WTC11 (cell line): ENCODE measurements at regions not wholly inside any gene's neighbourhood (a gene's known extent, or its start where the extent isn't known, plus 50 kb on each side); places are given as distances from the start of the nearest gene placed in this dataset.

Source experiments
- ATAC-seq: fragments of 200-7000 bp; cut with Tn5 transposase; 2 replicates; pipeline ENCODE4 v1.10.0; 2021; ENCODE audit warnings: mild to moderate bottlenecking, moderate library complexity
- CTCF ChIA-PET: fragments of 300-600 bp; sonication (Branson Sonifier 250); formaldehyde crosslinking; loops from one replicate; lab custom pipeline; 2021; ENCODE audit warnings: antibody characterized with exemption; lab: Charles Lee
- POLR2A ChIA-PET: fragments of 350-600 bp; sonication (Branson Sonifier 250); formaldehyde crosslinking; loops from one replicate; lab custom pipeline; 2021; ENCODE audit warnings: antibody characterized with exemption; lab: Charles Lee
- DNase-seq: peaks from one replicate; pipeline ENCODE4 v3.0.0; 2021; ENCODE audit warnings: low spot score
- H3K27ac Mint-ChIP-seq: 2 replicates; pipeline ENCODE4 v1.8.0; 2021; ENCODE audit warnings: mixed read lengths
- H3K27me3 Mint-ChIP-seq: 2 replicates; pipeline ENCODE4 v1.8.0; 2021; ENCODE audit warnings: low read depth, mild to moderate bottlenecking, moderate library complexity, mixed read lengths
- H3K36me3 Mint-ChIP-seq: 2 replicates; pipeline ENCODE4 v1.8.0; 2021; ENCODE audit warnings: mixed read lengths
- H3K4me1 Mint-ChIP-seq: 2 replicates; pipeline ENCODE4 v1.8.0; 2022; ENCODE audit warnings: mixed read lengths
- H3K4me3 Mint-ChIP-seq: 2 replicates; pipeline ENCODE4 v1.8.0; 2021; ENCODE audit warnings: mild to moderate bottlenecking, moderate library complexity, mixed read lengths
- H3K9me3 Mint-ChIP-seq: 2 replicates; pipeline ENCODE4 v1.8.0; 2021; ENCODE audit warnings: mixed read lengths
- E2F1 ChIP-seq: sonication (generic); formaldehyde crosslinking; IDR thresholded peaks from 2 replicates; pipeline ENCODE4 v1.8.0; 2022; ENCODE audit warnings: mild to moderate bottlenecking, missing genetic modification reagents
- FOXJ3 ChIP-seq: sonication (generic); formaldehyde crosslinking; IDR thresholded peaks from 2 replicates; pipeline ENCODE4 v1.9.0; 2021; ENCODE audit warnings: missing genetic modification reagents, mild to moderate bottlenecking, borderline replicate concordance
- HMGA2 ChIP-seq: fragments of 250-450 bp; sonication (Bioruptor Pico); IDR thresholded peaks from 2 replicates; pipeline ENCODE4 v1.4.0; 2021; ENCODE audit warnings: mild to moderate bottlenecking, moderate library complexity
- KAT7 ChIP-seq: sonication (generic); formaldehyde crosslinking; IDR thresholded peaks from 2 replicates; pipeline ENCODE4 v1.8.1; 2023; ENCODE audit warnings: missing genetic modification reagents, mild to moderate bottlenecking, borderline replicate concordance
- MAX ChIP-seq: sonication (generic); formaldehyde crosslinking; IDR thresholded peaks from 2 replicates; pipeline ENCODE4 v1.8.0; 2022; ENCODE audit warnings: mild to moderate bottlenecking, missing genetic modification reagents
- NFATC4 ChIP-seq: fragments of 250-450 bp; sonication (Bioruptor Pico); IDR thresholded peaks from 2 replicates; pipeline ENCODE4 v1.9.0; 2021; ENCODE audit warnings: mild to moderate bottlenecking
- NR2C2 ChIP-seq: sonication (generic); formaldehyde crosslinking; IDR thresholded peaks from 2 replicates; pipeline ENCODE4 v1.8.0; 2022; ENCODE audit warnings: mild to moderate bottlenecking, missing genetic modification reagents
- PRDM15 ChIP-seq: sonication (generic); formaldehyde crosslinking; IDR thresholded peaks from 2 replicates; pipeline ENCODE4 v1.8.0; 2022; ENCODE audit warnings: missing genetic modification reagents
- PRRX2 ChIP-seq: fragments of 250-450 bp; sonication (Bioruptor Pico); IDR thresholded peaks from 2 replicates; pipeline ENCODE4 v1.8.0; 2021; ENCODE audit warnings: mild to moderate bottlenecking
- SOX15 ChIP-seq: fragments of 250-450 bp; sonication (Bioruptor Pico); IDR thresholded peaks from 2 replicates; pipeline ENCODE4 v1.9.0; 2021; ENCODE audit warnings: mild to moderate bottlenecking
- TP53 ChIP-seq: sonication (generic); formaldehyde crosslinking; IDR thresholded peaks from 2 replicates; pipeline ENCODE4 v1.8.1; 2023; ENCODE audit warnings: mild to moderate bottlenecking, missing genetic modification reagents
- ZNF138 ChIP-seq: sonication (generic); formaldehyde crosslinking; conservative IDR thresholded peaks from 2 replicates; pipeline ENCODE4 v1.8.1; 2022; ENCODE audit warnings: mild to moderate bottlenecking, moderate library complexity, missing genetic modification reagents
- ZNF219 ChIP-seq: sonication (generic); formaldehyde crosslinking; IDR thresholded peaks from 2 replicates; pipeline ENCODE4 v1.8.0; 2023; ENCODE audit warnings: missing genetic modification reagents, mild to moderate bottlenecking, borderline replicate concordance
- TF ChIP-seq, protein P1 (sequence below): sonication (generic); formaldehyde crosslinking; IDR thresholded peaks from 2 replicates; pipeline ENCODE4 v1.8.1; 2022; ENCODE audit warnings: low read depth, mild to moderate bottlenecking, moderate library complexity, missing genetic modification reagents, borderline replicate concordance
- TF ChIP-seq, protein P2 (sequence below): fragments of 250-450 bp; sonication (Bioruptor Pico); IDR thresholded peaks from 2 replicates; pipeline ENCODE4 v1.9.0; 2021; ENCODE audit warnings: mild to moderate bottlenecking
- TF ChIP-seq, protein P3 (sequence below): fragments of 250-450 bp; sonication (Bioruptor Pico); IDR thresholded peaks from 2 replicates; pipeline ENCODE4 v1.9.0; 2021; ENCODE audit warnings: mild to moderate bottlenecking, borderline replicate concordance
- TF ChIP-seq, protein P4 (sequence below): sonication (generic); formaldehyde crosslinking; conservative IDR thresholded peaks from 2 replicates; pipeline ENCODE4 v1.8.1; 2022; ENCODE audit warnings: mild to moderate bottlenecking, missing genetic modification reagents

DNA sequence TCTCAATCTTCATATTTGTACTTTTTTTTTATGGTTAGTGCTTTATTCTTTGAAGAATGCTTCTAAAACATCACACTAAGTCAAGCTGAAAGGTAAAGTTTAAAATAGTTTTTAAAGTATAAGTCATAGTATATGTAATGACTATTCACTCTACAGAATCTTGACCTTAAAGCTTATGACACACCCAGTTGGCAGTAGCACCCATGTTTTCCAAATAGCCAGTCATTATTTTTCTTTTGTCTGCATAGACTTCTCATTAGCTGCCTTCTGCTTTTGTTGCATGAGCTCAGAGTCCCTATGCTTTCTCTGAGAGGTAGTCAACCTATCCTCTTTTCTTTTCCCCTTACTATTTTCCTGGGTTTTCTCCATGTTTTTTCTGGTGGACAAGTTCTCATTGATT is 231.5 kb downstream of the PCDH18 start (continued):
- no peak for TF ChIP-seq E2F1 (CRISPR knock-in tag)

DNA sequence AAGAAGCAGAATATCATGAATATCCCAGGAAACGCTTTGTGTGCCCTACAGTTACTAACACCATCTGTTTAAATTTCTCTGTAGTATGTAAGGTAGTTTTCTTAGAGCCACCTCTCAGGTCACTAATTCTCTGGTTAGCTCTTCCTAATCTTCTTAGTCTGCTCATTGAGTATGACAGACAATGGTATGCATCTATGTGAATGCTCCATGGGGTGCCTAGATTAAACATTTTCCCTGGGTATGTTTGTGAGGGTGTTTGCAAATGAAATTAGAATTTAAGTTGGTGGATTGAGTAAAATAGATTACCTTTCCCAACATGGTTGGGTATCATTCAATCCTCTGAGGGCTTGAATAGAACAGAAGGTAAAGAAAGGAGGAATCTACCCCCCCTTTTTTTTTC is 233.0 kb downstream of the PCDH18 start:
- CTCF ChIA-PET, result no interaction called here
- H3K4me3 Mint-ChIP-seq, result no peak overlapping the region
- TF ChIP-seq ZNF219 (CRISPR knock-in tag) (no peak), FOXJ3 (CRISPR knock-in tag) (no peak), PRRX2 (CRISPR knock-in tag) (no peak), NFATC4 (CRISPR knock-in tag) (no peak), KAT7 (CRISPR knock-in tag) (no peak), HMGA2 (CRISPR knock-in tag) (no peak), NR2C2 (CRISPR knock-in tag) (no peak), TP53 (no peak), ZNF138 (no peak)
- TF ChIP-seq, protein P1, sequence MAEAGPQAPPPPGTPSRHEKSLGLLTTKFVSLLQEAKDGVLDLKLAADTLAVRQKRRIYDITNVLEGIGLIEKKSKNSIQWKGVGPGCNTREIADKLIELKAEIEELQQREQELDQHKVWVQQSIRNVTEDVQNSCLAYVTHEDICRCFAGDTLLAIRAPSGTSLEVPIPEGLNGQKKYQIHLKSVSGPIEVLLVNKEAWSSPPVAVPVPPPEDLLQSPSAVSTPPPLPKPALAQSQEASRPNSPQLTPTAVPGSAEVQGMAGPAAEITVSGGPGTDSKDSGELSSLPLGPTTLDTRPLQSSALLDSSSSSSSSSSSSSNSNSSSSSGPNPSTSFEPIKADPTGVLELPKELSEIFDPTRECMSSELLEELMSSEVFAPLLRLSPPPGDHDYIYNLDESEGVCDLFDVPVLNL (CRISPR knock-in tag), result no peak
- TF ChIP-seq, protein P2, sequence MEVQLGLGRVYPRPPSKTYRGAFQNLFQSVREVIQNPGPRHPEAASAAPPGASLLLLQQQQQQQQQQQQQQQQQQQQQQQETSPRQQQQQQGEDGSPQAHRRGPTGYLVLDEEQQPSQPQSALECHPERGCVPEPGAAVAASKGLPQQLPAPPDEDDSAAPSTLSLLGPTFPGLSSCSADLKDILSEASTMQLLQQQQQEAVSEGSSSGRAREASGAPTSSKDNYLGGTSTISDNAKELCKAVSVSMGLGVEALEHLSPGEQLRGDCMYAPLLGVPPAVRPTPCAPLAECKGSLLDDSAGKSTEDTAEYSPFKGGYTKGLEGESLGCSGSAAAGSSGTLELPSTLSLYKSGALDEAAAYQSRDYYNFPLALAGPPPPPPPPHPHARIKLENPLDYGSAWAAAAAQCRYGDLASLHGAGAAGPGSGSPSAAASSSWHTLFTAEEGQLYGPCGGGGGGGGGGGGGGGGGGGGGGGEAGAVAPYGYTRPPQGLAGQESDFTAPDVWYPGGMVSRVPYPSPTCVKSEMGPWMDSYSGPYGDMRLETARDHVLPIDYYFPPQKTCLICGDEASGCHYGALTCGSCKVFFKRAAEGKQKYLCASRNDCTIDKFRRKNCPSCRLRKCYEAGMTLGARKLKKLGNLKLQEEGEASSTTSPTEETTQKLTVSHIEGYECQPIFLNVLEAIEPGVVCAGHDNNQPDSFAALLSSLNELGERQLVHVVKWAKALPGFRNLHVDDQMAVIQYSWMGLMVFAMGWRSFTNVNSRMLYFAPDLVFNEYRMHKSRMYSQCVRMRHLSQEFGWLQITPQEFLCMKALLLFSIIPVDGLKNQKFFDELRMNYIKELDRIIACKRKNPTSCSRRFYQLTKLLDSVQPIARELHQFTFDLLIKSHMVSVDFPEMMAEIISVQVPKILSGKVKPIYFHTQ (CRISPR knock-in tag), result no peak
- TF ChIP-seq, protein P3, sequence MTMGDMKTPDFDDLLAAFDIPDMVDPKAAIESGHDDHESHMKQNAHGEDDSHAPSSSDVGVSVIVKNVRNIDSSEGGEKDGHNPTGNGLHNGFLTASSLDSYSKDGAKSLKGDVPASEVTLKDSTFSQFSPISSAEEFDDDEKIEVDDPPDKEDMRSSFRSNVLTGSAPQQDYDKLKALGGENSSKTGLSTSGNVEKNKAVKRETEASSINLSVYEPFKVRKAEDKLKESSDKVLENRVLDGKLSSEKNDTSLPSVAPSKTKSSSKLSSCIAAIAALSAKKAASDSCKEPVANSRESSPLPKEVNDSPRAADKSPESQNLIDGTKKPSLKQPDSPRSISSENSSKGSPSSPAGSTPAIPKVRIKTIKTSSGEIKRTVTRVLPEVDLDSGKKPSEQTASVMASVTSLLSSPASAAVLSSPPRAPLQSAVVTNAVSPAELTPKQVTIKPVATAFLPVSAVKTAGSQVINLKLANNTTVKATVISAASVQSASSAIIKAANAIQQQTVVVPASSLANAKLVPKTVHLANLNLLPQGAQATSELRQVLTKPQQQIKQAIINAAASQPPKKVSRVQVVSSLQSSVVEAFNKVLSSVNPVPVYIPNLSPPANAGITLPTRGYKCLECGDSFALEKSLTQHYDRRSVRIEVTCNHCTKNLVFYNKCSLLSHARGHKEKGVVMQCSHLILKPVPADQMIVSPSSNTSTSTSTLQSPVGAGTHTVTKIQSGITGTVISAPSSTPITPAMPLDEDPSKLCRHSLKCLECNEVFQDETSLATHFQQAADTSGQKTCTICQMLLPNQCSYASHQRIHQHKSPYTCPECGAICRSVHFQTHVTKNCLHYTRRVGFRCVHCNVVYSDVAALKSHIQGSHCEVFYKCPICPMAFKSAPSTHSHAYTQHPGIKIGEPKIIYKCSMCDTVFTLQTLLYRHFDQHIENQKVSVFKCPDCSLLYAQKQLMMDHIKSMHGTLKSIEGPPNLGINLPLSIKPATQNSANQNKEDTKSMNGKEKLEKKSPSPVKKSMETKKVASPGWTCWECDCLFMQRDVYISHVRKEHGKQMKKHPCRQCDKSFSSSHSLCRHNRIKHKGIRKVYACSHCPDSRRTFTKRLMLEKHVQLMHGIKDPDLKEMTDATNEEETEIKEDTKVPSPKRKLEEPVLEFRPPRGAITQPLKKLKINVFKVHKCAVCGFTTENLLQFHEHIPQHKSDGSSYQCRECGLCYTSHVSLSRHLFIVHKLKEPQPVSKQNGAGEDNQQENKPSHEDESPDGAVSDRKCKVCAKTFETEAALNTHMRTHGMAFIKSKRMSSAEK (CRISPR knock-in tag), result no peak
- TF ChIP-seq, protein P4, sequence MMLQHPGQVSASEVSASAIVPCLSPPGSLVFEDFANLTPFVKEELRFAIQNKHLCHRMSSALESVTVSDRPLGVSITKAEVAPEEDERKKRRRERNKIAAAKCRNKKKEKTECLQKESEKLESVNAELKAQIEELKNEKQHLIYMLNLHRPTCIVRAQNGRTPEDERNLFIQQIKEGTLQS (CRISPR knock-in tag), result no peak
- TF ChIP-seq, all 79 proteins: peak for 0
- H3K27me3 Mint-ChIP-seq, result peaks cover 2% of the 10 kb centered on the region; the same call in 1 of the 2 replicates
- no peaks in the 10 kb centered on the region for H3K36me3 Mint-ChIP-seq
- peaks cover 5% of the 10 kb centered on the region for H3K4me1 Mint-ChIP-seq
- no peak overlapping the region for H3K27ac Mint-ChIP-seq
- ATAC-seq, result no peak
- POLR2A ChIA-PET, result no interaction called here
- H3K9me3 Mint-ChIP-seq, result no peaks in the 10 kb centered on the region
- DNase-seq, result no peak

- Mint-ChIP-seq H3K36me3 (no peaks in the 10 kb centered on the region), H3K4me1 (no peaks in the 10 kb centered on the region), H3K27me3 (no peaks in the 10 kb centered on the region), H3K4me3 (no peak overlapping the region), H3K9me3 (no peaks in the 10 kb centered on the region; the same call in 1 of the 2 replicates), H3K27ac (no peak overlapping the region)
- TF ChIP-seq PRDM15 (no peak), MAX (CRISPR knock-in tag) (no peak), SOX15 (CRISPR knock-in tag) (no peak)
- CTCF ChIA-PET, result no interaction called here
- no peak for ATAC-seq
- POLR2A ChIA-PET, result no interaction called here
- no peak for DNase-seq
These were observed 239.0 kb downstream of the PCDH18 start for GRCh38 chr4:137293281-137293680.
